ENCODE measurements at regions not wholly inside any gene's neighbourhood (a gene's known extent, or its start where the extent isn't known, plus 50 kb on each side); places are given as distances from the start of the nearest gene placed in this dataset.

GRCh38 chr3:152720951-152721718, 113.8 kb upstream of the P2RY1 start:
- Histone ChIP-seq H3K9me3 (ENCODE audit: control insufficient read depth in 1 of 2, low read length in 2 of 2) (peaks cover 0 to 8% of the 10 kb centered on the region in 2 donors), H3K4me1 (ENCODE audit: control insufficient read depth in 1 of 2, insufficient read depth in 2 of 2, low read length in 2 of 2) (no peaks in the 10 kb centered on the region), H3K36me3 (ENCODE audit: control insufficient read depth in 1 of 2, insufficient read depth in 2 of 2, low read length in 2 of 2) (no peaks in the 10 kb centered on the region), H3K27ac (ENCODE audit: low read length) (no peak overlapping the region), H3K4me3 (ENCODE audit: low read depth in 1 of 2, low read length in 2 of 2) (no peak overlapping the region), H3K27me3 (ENCODE audit: low read depth, low read length) (no peaks in the 10 kb centered on the region)

GRCh38 chr3:152724270-152724669, 110.7 kb upstream of the P2RY1 start:
- no peak overlapping the region for H3K27ac ChIP-seq (ENCODE audit: low read length)

GRCh38 chr3:152728231-152728980, 106.5 kb upstream of the P2RY1 start:
- H3K36me3 ChIP-seq (ENCODE audit: control insufficient read depth in 1 of 2, insufficient read depth in 2 of 2, low read length in 2 of 2) = no peaks in the 10 kb centered on the region
- no peak overlapping the region for H3K4me3 ChIP-seq (ENCODE audit: low read depth in 1 of 2, low read length in 2 of 2)
- no peak overlapping the region for H3K27ac ChIP-seq (ENCODE audit: low read length)
- no peaks in the 10 kb centered on the region for H3K9me3 ChIP-seq (ENCODE audit: control insufficient read depth in 1 of 2, low read length in 2 of 2)
- no peaks in the 10 kb centered on the region for H3K4me1 ChIP-seq (ENCODE audit: control insufficient read depth in 1 of 2, insufficient read depth in 2 of 2, low read length in 2 of 2)
- H3K27me3 ChIP-seq (ENCODE audit: low read depth, low read length) = no peaks in the 10 kb centered on the region

More at GRCh38 chr3:152724270-152724669, 110.7 kb upstream of the P2RY1 start:
- no peaks in the 10 kb centered on the region for H3K4me1 ChIP-seq (ENCODE audit: control insufficient read depth in 1 of 2, insufficient read depth in 2 of 2, low read length in 2 of 2)
- no peaks in the 10 kb centered on the region for H3K27me3 ChIP-seq (ENCODE audit: low read depth, low read length)
- H3K9me3 ChIP-seq (ENCODE audit: control insufficient read depth in 1 of 2, low read length in 2 of 2) = peaks cover 0 to 8% of the 10 kb centered on the region in 2 donors
- H3K36me3 ChIP-seq (ENCODE audit: control insufficient read depth in 1 of 2, insufficient read depth in 2 of 2, low read length in 2 of 2) = no peaks in the 10 kb centered on the region
- no peak overlapping the region for H3K4me3 ChIP-seq (ENCODE audit: low read depth in 1 of 2, low read length in 2 of 2)

GRCh38 chr3:152729906-152730305, 105.0 kb upstream of the P2RY1 start:
- Histone ChIP-seq H3K9me3 (ENCODE audit: control insufficient read depth in 1 of 2, low read length in 2 of 2) (no peaks in the 10 kb centered on the region), H3K4me1 (ENCODE audit: control insufficient read depth in 1 of 2, insufficient read depth in 2 of 2, low read length in 2 of 2) (no peaks in the 10 kb centered on the region), H3K27ac (ENCODE audit: low read length) (no peak overlapping the region), H3K27me3 (ENCODE audit: low read depth, low read length) (no peaks in the 10 kb centered on the region), H3K4me3 (ENCODE audit: low read depth in 1 of 2, low read length in 2 of 2) (no peak overlapping the region), H3K36me3 (ENCODE audit: control insufficient read depth in 1 of 2, insufficient read depth in 2 of 2, low read length in 2 of 2) (no peaks in the 10 kb centered on the region)

- H3K9me3 ChIP-seq (ENCODE audit: control insufficient read depth in 1 of 2, low read length in 2 of 2) = no peaks in the 10 kb centered on the region
- no peak overlapping the region for H3K27ac ChIP-seq (ENCODE audit: low read length)
- H3K4me1 ChIP-seq (ENCODE audit: control insufficient read depth in 1 of 2, insufficient read depth in 2 of 2, low read length in 2 of 2) = no peaks in the 10 kb centered on the region
- H3K4me3 ChIP-seq (ENCODE audit: low read depth in 1 of 2, low read length in 2 of 2) = no peak overlapping the region
- no peaks in the 10 kb centered on the region for H3K36me3 ChIP-seq (ENCODE audit: control insufficient read depth in 1 of 2, insufficient read depth in 2 of 2, low read length in 2 of 2)
- H3K27me3 ChIP-seq (ENCODE audit: low read depth, low read length) = no peaks in the 10 kb centered on the region
Measured at GRCh38 chr3:152731511-152731910, 103.4 kb upstream of the P2RY1 start.

- no peaks in the 10 kb centered on the region for H3K27me3 ChIP-seq (ENCODE audit: low read depth, low read length)
Measured at GRCh38 chr3:152733584-152734119, 101.3 kb upstream of the P2RY1 start.

GRCh38 chr3:152737021-152737908, 97.7 kb upstream of the P2RY1 start:
- H3K27ac ChIP-seq (ENCODE audit: low read length) = no peak overlapping the region
- no peak overlapping the region for H3K4me3 ChIP-seq (ENCODE audit: low read depth in 1 of 2, low read length in 2 of 2)
- peaks cover 0 to 5% of the 10 kb centered on the region in 2 donors for H3K9me3 ChIP-seq (ENCODE audit: control insufficient read depth in 1 of 2, low read length in 2 of 2)
- no peaks in the 10 kb centered on the region for H3K36me3 ChIP-seq (ENCODE audit: control insufficient read depth in 1 of 2, insufficient read depth in 2 of 2, low read length in 2 of 2)
- no peaks in the 10 kb centered on the region for H3K27me3 ChIP-seq (ENCODE audit: low read depth, low read length)
- H3K4me1 ChIP-seq (ENCODE audit: control insufficient read depth in 1 of 2, insufficient read depth in 2 of 2, low read length in 2 of 2) = peaks cover 3 to 5% of the 10 kb centered on the region in 2 donors

More at GRCh38 chr3:152733584-152734119, 101.3 kb upstream of the P2RY1 start:
- H3K27ac ChIP-seq (ENCODE audit: low read length) = no peak overlapping the region
- no peak overlapping the region for H3K4me3 ChIP-seq (ENCODE audit: low read depth in 1 of 2, low read length in 2 of 2)
- H3K36me3 ChIP-seq (ENCODE audit: control insufficient read depth in 1 of 2, insufficient read depth in 2 of 2, low read length in 2 of 2) = no peaks in the 10 kb centered on the region
- H3K4me1 ChIP-seq (ENCODE audit: control insufficient read depth in 1 of 2, insufficient read depth in 2 of 2, low read length in 2 of 2) = peaks cover 2 to 4% of the 10 kb centered on the region in 2 donors
- no peaks in the 10 kb centered on the region for H3K9me3 ChIP-seq (ENCODE audit: control insufficient read depth in 1 of 2, low read length in 2 of 2)

GRCh38 chr3:152738656-152739055, 96.3 kb upstream of the P2RY1 start:
- Histone ChIP-seq H3K4me3 (ENCODE audit: low read depth in 1 of 2, low read length in 2 of 2) (peak overlapping the region in 1 of 2 donors; percentile 12), H3K27me3 (ENCODE audit: low read depth, low read length) (no peaks in the 10 kb centered on the region), H3K27ac (ENCODE audit: low read length) (no peak overlapping the region)

GRCh38 chr3:152742368-152743347, 92.3 kb upstream of the P2RY1 start:
- Histone ChIP-seq H3K36me3 (ENCODE audit: control insufficient read depth in 1 of 2, insufficient read depth in 2 of 2, low read length in 2 of 2) (no peaks in the 10 kb centered on the region), H3K27me3 (ENCODE audit: low read depth, low read length) (no peaks in the 10 kb centered on the region), H3K27ac (ENCODE audit: low read length) (no peak overlapping the region), H3K4me3 (ENCODE audit: low read depth in 1 of 2, low read length in 2 of 2) (no peak overlapping the region), H3K9me3 (ENCODE audit: control insufficient read depth in 1 of 2, low read length in 2 of 2) (peaks cover 0 to 5% of the 10 kb centered on the region in 2 donors), H3K4me1 (ENCODE audit: control insufficient read depth in 1 of 2, insufficient read depth in 2 of 2, low read length in 2 of 2) (peaks cover 3 to 5% of the 10 kb centered on the region in 2 donors)

More at GRCh38 chr3:152738656-152739055, 96.3 kb upstream of the P2RY1 start:
- Histone ChIP-seq H3K4me1 (ENCODE audit: control insufficient read depth in 1 of 2, insufficient read depth in 2 of 2, low read length in 2 of 2) (peaks cover 3 to 5% of the 10 kb centered on the region in 2 donors), H3K36me3 (ENCODE audit: control insufficient read depth in 1 of 2, insufficient read depth in 2 of 2, low read length in 2 of 2) (no peaks in the 10 kb centered on the region), H3K9me3 (ENCODE audit: control insufficient read depth in 1 of 2, low read length in 2 of 2) (peaks cover 0 to 5% of the 10 kb centered on the region in 2 donors)

- H3K36me3 ChIP-seq (ENCODE audit: control insufficient read depth in 1 of 2, insufficient read depth in 2 of 2, low read length in 2 of 2) = no peaks in the 10 kb centered on the region
- no peak overlapping the region for H3K4me3 ChIP-seq (ENCODE audit: low read depth in 1 of 2, low read length in 2 of 2)
- no peaks in the 10 kb centered on the region for H3K27me3 ChIP-seq (ENCODE audit: low read depth, low read length)
- H3K9me3 ChIP-seq (ENCODE audit: control insufficient read depth in 1 of 2, low read length in 2 of 2) = peaks cover 0 to 9% of the 10 kb centered on the region in 2 donors
- H3K27ac ChIP-seq (ENCODE audit: low read length) = no peak overlapping the region
- no peaks in the 10 kb centered on the region for H3K4me1 ChIP-seq (ENCODE audit: control insufficient read depth in 1 of 2, insufficient read depth in 2 of 2, low read length in 2 of 2)
Measured at GRCh38 chr3:152745646-152746045, 89.3 kb upstream of the P2RY1 start.

All from muscle layer of duodenum (tissue), 2 donors.